A549 (cell line): ENCODE measurements at regions not wholly inside any gene's neighbourhood (a gene's known extent, or its start where the extent isn't known, plus 50 kb on each side); places are given as distances from the start of the nearest gene placed in this dataset.

Source experiments
- ATAC-seq, 2 experiments: fragments of 200-7000 bp in 1 of 2; fragments of >200 bp in 1 of 2; cut with Nextera tagmentation in 1 of 2; cut with Tn5 transposase in 1 of 2; 3 replicates each; pipeline versions ENCODE4 v1.8.0 to v1.9.1; 2018 to 2020; ENCODE audit warnings: mild to moderate bottlenecking in 1 of 2, moderate library complexity in 1 of 2
- CTCF ChIA-PET: fragments of 300-600 bp; sonication (Branson Sonifier 250); formaldehyde crosslinking; extraction: SDS; loops from one replicate; lab custom pipeline; 2021; ENCODE audit warnings: antibody characterized with exemption, inconsistent platforms; lab: Yijun Ruan, JAX
- POLR2A ChIA-PET: fragments of 350-600 bp; formaldehyde crosslinking; extraction: SDS; loops from one replicate; lab custom pipeline; 2021; ENCODE audit warnings: antibody characterized with exemption, inconsistent platforms; lab: Yijun Ruan, JAX
- DNase-seq, 2 experiments: peaks; one replicate each; pipeline versions ENCODE4 v3.0.0 to v3.0.0-alpha.2; 2011 to 2016; ENCODE audit warnings: low read depth in 1 of 2, low spot score in 1 of 2
- FAIRE-seq: peaks from 2 replicates; lab custom pipeline; 2011; peaks lifted over from hg19 to GRCh38; lab: Jason Lieb, UNC
- H3K27ac ChIP-seq, 2 experiments: fragments of >200 bp; sonication (Bioruptor Twin); formaldehyde crosslinking; 3 replicates each; pipeline ENCODE4 v1.5.1; 2016 to 2017
- H3K4me1 ChIP-seq: fragments of >200 bp; sonication (Bioruptor Twin); formaldehyde crosslinking; 3 replicates; pipeline ENCODE4 v1.6.1; 2016
- H3K4me2 ChIP-seq: fragments of >200 bp; sonication (Bioruptor Twin); formaldehyde crosslinking; 3 replicates; pipeline ENCODE4 v1.6.1; 2016
- H3K4me3 ChIP-seq: fragments of >200 bp; sonication (Bioruptor Twin); formaldehyde crosslinking; 3 replicates; pipeline ENCODE4 v1.5.1; 2016
- H3K9me3 ChIP-seq: fragments of >200 bp; sonication (Bioruptor Twin); formaldehyde crosslinking; 3 replicates; pipeline ENCODE4 v1.6.1; 2016
- BCL3 ChIP-seq: fragments of >200 bp; sonication (Bioruptor Twin); formaldehyde crosslinking; IDR thresholded peaks from 3 replicates; pipeline ENCODE4 v1.6.1; 2016
- BHLHE40 ChIP-seq: IDR thresholded peaks from 2 replicates; pipeline ENCODE4 v1.6.1; 2012; ENCODE audit warnings: low read depth, low read length, inconsistent platforms
- CBX2 ChIP-seq: fragments of 200-600 bp; sonication (generic); IDR thresholded peaks from 2 replicates; pipeline ENCODE4 v1.6.1; 2016; ENCODE audit warnings: low read depth, mild to moderate bottlenecking, borderline replicate concordance
- CBX8 ChIP-seq: fragments of 200-600 bp; sonication (generic); IDR thresholded peaks from 2 replicates; pipeline ENCODE4 v1.6.1; 2016
- CEBPB ChIP-seq, 2 experiments: fragments of >200 bp in 1 of 2; sonication (Bioruptor Twin) in 1 of 2; formaldehyde crosslinking in 1 of 2; IDR thresholded peaks; 2 replicates each; pipeline ENCODE4 v1.6.1; 2012 to 2016
- CHD2 ChIP-seq: fragments of 150-350 bp; IDR thresholded peaks from 2 replicates; pipeline ENCODE4 v1.6.1; 2014; ENCODE audit warnings: low read length; ENCODE audit not compliant: partially characterized antibody
- EHF ChIP-seq: fragments of 250-450 bp; sonication (Bioruptor Pico); IDR thresholded peaks from 2 replicates; pipeline ENCODE4 v1.5.0; 2020; ENCODE audit warnings: mild to moderate bottlenecking
- ESRRA ChIP-seq: fragments of 150-350 bp; IDR thresholded peaks from 2 replicates; pipeline ENCODE4 v1.6.1; 2014; ENCODE audit warnings: mild to moderate bottlenecking, low read length, borderline replicate concordance
- HDAC2 ChIP-seq: fragments of 200-600 bp; sonication (generic); IDR thresholded peaks from 2 replicates; pipeline ENCODE4 v1.6.1; 2016
- HMGXB4 ChIP-seq: fragments of 250-450 bp; sonication (Bioruptor Pico); IDR thresholded peaks from 2 replicates; pipeline ENCODE4 v1.5.0; 2021; ENCODE audit warnings: mild to moderate bottlenecking, moderate library complexity, borderline replicate concordance
- HOXA7 ChIP-seq: fragments of 250-450 bp; sonication (Bioruptor Pico); IDR thresholded peaks from 2 replicates; pipeline ENCODE4 v1.5.0; 2020; ENCODE audit warnings: mild to moderate bottlenecking, moderate library complexity
- MAFK ChIP-seq: fragments of 450-650 bp; IDR thresholded peaks from 2 replicates; pipeline ENCODE4 v1.6.1; 2014; ENCODE audit not compliant: partially characterized antibody
- MAZ ChIP-seq: fragments of 150-350 bp; IDR thresholded peaks from 2 replicates; pipeline ENCODE4 v1.6.1; 2014; ENCODE audit warnings: antibody characterized with exemption, low read depth, low read length, borderline replicate concordance
- NFE2L2 ChIP-seq: fragments of 150-350 bp; conservative IDR thresholded peaks from 2 replicates; pipeline ENCODE4 v1.6.1; 2014; ENCODE audit warnings: low read length
- NPAS2 ChIP-seq: fragments of 250-450 bp; sonication (Bioruptor Pico); IDR thresholded peaks from 2 replicates; pipeline ENCODE4 v1.8.0; 2022; ENCODE audit warnings: mild to moderate bottlenecking, moderate library complexity, borderline replicate concordance
- PBX3 ChIP-seq: IDR thresholded peaks from 2 replicates; pipeline ENCODE4 v1.6.1; 2012
- PHF8 ChIP-seq: fragments of 200-600 bp; sonication (generic); IDR thresholded peaks from 2 replicates; pipeline ENCODE4 v1.6.1; 2016; ENCODE audit warnings: low read depth, mild to moderate bottlenecking, antibody characterized with exemption, moderate library complexity, borderline replicate concordance
- RAD21 ChIP-seq, 2 experiments: fragments of >200 bp in 1 of 2; sonication (Bioruptor Twin) in 1 of 2; formaldehyde crosslinking in 1 of 2; IDR thresholded peaks in 1 of 2; conservative IDR thresholded peaks in 1 of 2; 2 replicates in 1 of 2; 3 replicates in 1 of 2; pipeline ENCODE4 v1.6.1; 2012 to 2018; ENCODE audit warnings: inconsistent platforms in 1 of 2
- SMC3 ChIP-seq: fragments of >200 bp; sonication (Bioruptor Twin); formaldehyde crosslinking; IDR thresholded peaks from 3 replicates; pipeline ENCODE4 v1.6.1; 2018; ENCODE audit warnings: inconsistent platforms
- SREBF2 ChIP-seq: fragments of 450-650 bp; IDR thresholded peaks from 2 replicates; pipeline ENCODE4 v1.6.1; 2014; ENCODE audit warnings: mild to moderate bottlenecking, moderate library complexity
- TP53 ChIP-seq: fragments of 250-450 bp; sonication (Bioruptor Pico); IDR thresholded peaks from 2 replicates; pipeline ENCODE4 v1.5.0; 2021; ENCODE audit warnings: mild to moderate bottlenecking, moderate library complexity
- ZFP36 ChIP-seq: fragments of 450-650 bp; IDR thresholded peaks from 2 replicates; pipeline ENCODE4 v1.6.1; 2014; ENCODE audit warnings: borderline replicate concordance; ENCODE audit not compliant: partially characterized antibody
- ZSCAN20 ChIP-seq: fragments of 250-450 bp; sonication (Bioruptor Pico); IDR thresholded peaks from 2 replicates; pipeline ENCODE4 v1.8.0; 2022; ENCODE audit warnings: mild to moderate bottlenecking, moderate library complexity
- WGBS: methylation state at CpG from one replicate; pipeline ENCODE4 v1.1.6; 2017; ENCODE audit errors: missing lambda C conversion rate; 5-methylcytosine and 5-hydroxymethylcytosine counted together
- TF ChIP-seq, protein P1 (sequence below): fragments of >200 bp; sonication (Bioruptor Twin); formaldehyde crosslinking; IDR thresholded peaks from 3 replicates; pipeline ENCODE4 v1.5.1; 2016
- TF ChIP-seq, protein P2 (sequence below): IDR thresholded peaks from 2 replicates; pipeline ENCODE4 v1.6.1; 2012

DNA sequence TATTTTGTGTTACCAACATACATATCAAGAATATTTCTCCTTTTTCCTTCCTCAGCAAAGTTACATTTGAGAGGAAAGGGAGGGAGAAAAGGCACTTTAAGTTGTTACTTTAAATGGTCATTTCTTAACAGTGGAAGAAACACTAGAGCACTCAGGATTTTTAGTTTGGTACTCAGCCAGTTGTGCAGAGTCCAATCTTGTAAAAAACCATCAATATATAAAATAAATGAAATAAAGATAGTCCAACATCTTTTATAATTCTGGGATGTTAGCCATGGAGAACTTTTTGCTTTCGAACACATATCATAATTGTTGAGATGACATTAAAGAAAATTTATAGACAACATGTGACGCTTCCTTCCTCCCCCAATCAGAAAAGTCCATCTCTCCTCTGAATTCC lies 253.8 kb downstream of the QDPR start:
- Histone ChIP-seq H3K27ac (no peak overlapping the region), H3K4me2 (no peak overlapping the region), H3K9me3 (no peaks in the 10 kb centered on the region), H3K4me3 (no peak overlapping the region), H3K4me1 (no peaks in the 10 kb centered on the region)
- POLR2A ChIA-PET, result no interaction called here
- 18% methylated on average over 2 of the region's 2 CpGs for WGBS
- FAIRE-seq, result no peak
- CTCF ChIA-PET, result no interaction called here
- no peak for DNase-seq
- no peak for ATAC-seq
- TF ChIP-seq CBX8 (no peak), MAZ (no peak), ZSCAN20 (CRISPR knock-in tag) (no peak), MAFK (no peak), PBX3 (no peak), HDAC2 (no peak), EHF (CRISPR knock-in tag) (no peak), HMGXB4 (CRISPR knock-in tag) (no peak), RAD21 (conservative IDR thresholded peaks at IDR 0.05 in 1 of 2, IDR thresholded peaks at IDR 0.05 in 1 of 2) (no peak)
- TF ChIP-seq, protein P1, sequence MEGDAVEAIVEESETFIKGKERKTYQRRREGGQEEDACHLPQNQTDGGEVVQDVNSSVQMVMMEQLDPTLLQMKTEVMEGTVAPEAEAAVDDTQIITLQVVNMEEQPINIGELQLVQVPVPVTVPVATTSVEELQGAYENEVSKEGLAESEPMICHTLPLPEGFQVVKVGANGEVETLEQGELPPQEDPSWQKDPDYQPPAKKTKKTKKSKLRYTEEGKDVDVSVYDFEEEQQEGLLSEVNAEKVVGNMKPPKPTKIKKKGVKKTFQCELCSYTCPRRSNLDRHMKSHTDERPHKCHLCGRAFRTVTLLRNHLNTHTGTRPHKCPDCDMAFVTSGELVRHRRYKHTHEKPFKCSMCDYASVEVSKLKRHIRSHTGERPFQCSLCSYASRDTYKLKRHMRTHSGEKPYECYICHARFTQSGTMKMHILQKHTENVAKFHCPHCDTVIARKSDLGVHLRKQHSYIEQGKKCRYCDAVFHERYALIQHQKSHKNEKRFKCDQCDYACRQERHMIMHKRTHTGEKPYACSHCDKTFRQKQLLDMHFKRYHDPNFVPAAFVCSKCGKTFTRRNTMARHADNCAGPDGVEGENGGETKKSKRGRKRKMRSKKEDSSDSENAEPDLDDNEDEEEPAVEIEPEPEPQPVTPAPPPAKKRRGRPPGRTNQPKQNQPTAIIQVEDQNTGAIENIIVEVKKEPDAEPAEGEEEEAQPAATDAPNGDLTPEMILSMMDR, result no peak
- TF ChIP-seq, protein P2, sequence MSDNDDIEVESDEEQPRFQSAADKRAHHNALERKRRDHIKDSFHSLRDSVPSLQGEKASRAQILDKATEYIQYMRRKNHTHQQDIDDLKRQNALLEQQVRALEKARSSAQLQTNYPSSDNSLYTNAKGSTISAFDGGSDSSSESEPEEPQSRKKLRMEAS, result no peak

GRCh38 chr4:17252131-17252530 lies 259.8 kb downstream of the QDPR start:
- TF ChIP-seq CEBPB (IDR thresholded peaks at IDR 0.05), result no peak
- no peak for TF ChIP-seq TP53 (CRISPR knock-in tag)
- TF ChIP-seq ESRRA, result no peak
- TF ChIP-seq BHLHE40, result no peak
- Histone ChIP-seq H3K27ac (no peak overlapping the region), H3K4me1 (no peaks in the 10 kb centered on the region), H3K9me3 (no peaks in the 10 kb centered on the region), H3K4me3 (no peak overlapping the region), H3K4me2 (no peak overlapping the region)
- ChIA-PET POLR2A (no interaction called here), CTCF (no interaction called here)
- no peak for DNase-seq
- WGBS, result 4% methylated on average over 2 of the region's 2 CpGs
- FAIRE-seq, result no peak
- no peak for ATAC-seq

DNA sequence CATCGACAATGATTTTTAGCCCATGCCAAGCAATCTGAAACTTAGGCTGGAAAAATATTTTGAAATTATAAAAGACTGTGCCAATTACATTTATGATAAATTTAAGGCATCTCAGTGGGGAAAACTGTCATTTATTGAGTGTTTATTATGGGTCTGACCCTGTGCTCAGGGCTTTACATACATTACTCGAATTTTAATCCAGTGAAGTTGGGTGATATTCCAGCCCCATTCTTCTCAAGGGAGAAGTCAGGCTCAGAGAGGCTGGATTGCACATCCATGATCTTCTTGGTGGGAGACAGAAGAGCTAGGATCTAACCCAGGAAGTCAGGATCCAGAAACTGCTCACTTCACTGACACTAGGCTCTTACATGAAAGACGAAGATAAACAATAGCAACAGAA lies 260.8 kb downstream of the QDPR start:
- POLR2A ChIA-PET, result no interaction called here
- no peak for ATAC-seq

DNA sequence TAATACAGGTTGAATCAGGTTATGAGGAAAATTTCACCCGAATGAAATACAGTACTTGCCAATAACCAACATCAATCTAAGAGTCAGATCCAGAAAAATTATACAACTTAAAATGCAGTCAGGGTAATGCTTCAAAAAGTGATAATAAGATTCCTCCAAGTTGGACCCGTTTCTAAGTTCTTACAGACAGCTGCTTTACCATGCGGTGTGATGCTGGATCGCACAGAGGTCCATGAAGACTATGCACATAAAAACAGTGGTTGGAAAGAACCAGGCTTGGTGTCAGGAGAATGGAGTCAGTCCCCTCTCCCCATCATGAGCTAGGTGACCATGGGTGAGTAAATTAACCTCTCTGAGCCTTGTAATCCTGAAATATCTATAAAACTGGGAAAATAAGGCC lies 261.3 kb downstream of the QDPR start:
- no peaks in the 10 kb centered on the region for H3K9me3 ChIP-seq
- FAIRE-seq, result no peak
- no peaks in the 10 kb centered on the region for H3K4me1 ChIP-seq
- no peak overlapping the region for H3K27ac ChIP-seq
- ChIA-PET POLR2A (no interaction called here), CTCF (no interaction called here)
- H3K4me2 ChIP-seq, result no peak overlapping the region
- no peak for DNase-seq
- no peak for ATAC-seq
- 6% methylated on average over 4 of the region's 4 CpGs for WGBS
- H3K4me3 ChIP-seq, result no peak overlapping the region
- TF ChIP-seq CBX2 (no peak), ZFP36 (no peak), NPAS2 (no peak), BCL3 (no peak), RAD21 (conservative IDR thresholded peaks at IDR 0.05 in 1 of 2, IDR thresholded peaks at IDR 0.05 in 1 of 2) (no peak), SREBF2 (no peak), PBX3 (no peak), CHD2 (no peak), ESRRA (no peak), HOXA7 (CRISPR knock-in tag) (no peak), CEBPB (IDR thresholded peaks at IDR 0.05) (no peak), NFE2L2 (no peak)

More for the DNA sequence above, 260.8 kb downstream of the QDPR start:
- H3K4me1 ChIP-seq, result no peaks in the 10 kb centered on the region
- H3K9me3 ChIP-seq, result no peaks in the 10 kb centered on the region
- CTCF ChIA-PET, result no interaction called here
- no peak overlapping the region for H3K27ac ChIP-seq
- no peak overlapping the region for H3K4me3 ChIP-seq
- no peak overlapping the region for H3K4me2 ChIP-seq
- FAIRE-seq (no peak), DNase-seq (no peak)
- WGBS, result 0% methylated on average over 3 of the region's 3 CpGs
- TF ChIP-seq PHF8 (no peak), SMC3 (no peak)
